ENCODE measurements at regions not wholly inside any gene's neighbourhood (a gene's known extent, or its start where the extent isn't known, plus 50 kb on each side); places are given as distances from the start of the nearest gene placed in this dataset.

DNA sequence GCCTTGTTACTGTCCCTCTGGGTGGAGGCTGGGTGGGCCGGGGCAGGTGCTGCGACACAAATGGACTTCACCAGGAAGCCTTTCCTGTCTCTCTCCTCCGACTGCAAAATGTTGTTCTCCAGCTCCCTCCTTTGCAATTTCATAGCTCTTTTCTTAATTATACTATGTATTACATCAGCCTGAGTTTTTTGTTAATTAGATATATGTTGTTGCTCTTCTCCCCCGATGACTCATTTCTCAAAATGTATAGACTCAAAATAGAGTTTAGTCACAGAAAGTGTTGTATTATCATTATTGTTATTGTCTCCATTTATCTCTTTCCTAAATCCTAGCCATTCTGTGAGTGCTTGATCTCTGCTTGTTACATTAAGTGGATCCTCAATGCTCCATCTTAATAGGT lies 122.4 kb upstream of the OSMR start:
- Histone ChIP-seq H3K9ac (ENCODE audit: low read length) (no peak overlapping the region), H3K79me2 (ENCODE audit: control insufficient read depth, insufficient read depth, low read length) (no peaks in the 10 kb centered on the region), H4K20me1 (ENCODE audit: control insufficient read depth, insufficient read depth, low read length, poor library complexity, severe bottlenecking) (no peaks in the 10 kb centered on the region), H3K36me3 (replicated peaks in 1 of 2; ENCODE audit: control extremely low read depth in 1 of 2, control insufficient read depth in 1 of 2, extremely low read depth in 1 of 2, insufficient read depth in 2 of 2, low read length in 1 of 2) (no peaks in the 10 kb centered on the region), H3K4me2 (replicated peaks; ENCODE audit: low read depth, low read length, poor library complexity, severe bottlenecking) (no peak overlapping the region), H3K27me3 (replicated peaks in 1 of 4; ENCODE audit: control extremely low read depth in 1 of 4, control insufficient read depth in 3 of 4, insufficient read depth in 4 of 4, low read length in 3 of 4) (no peaks in the 10 kb centered on the region), H3K4me1 (ENCODE audit: control insufficient read depth in 2 of 2, insufficient read depth in 2 of 2, low read length in 2 of 2) (no peaks in the 10 kb centered on the region), H2AFZ (ENCODE audit: insufficient read depth, low read depth, low read length, poor library complexity, severe bottlenecking) (no peak overlapping the region), H3K9me3 (ENCODE audit: control extremely low read depth in 1 of 3, control insufficient read depth in 2 of 3, insufficient read depth in 1 of 3, low read length in 2 of 3) (peaks cover 0 to 6% (median 0%) of the 10 kb centered on the region in 3 donors), H3K27ac (ENCODE audit: low read length in 2 of 2) (no peak overlapping the region), H3K4me3 (ENCODE audit: control extremely low read depth in 1 of 5, extremely low read depth in 1 of 5, insufficient read depth in 1 of 5, low read depth in 2 of 5, low read length in 4 of 5) (no peak overlapping the region)
- WGBS (ENCODE audit: insufficient coverage): no CpG with 5 or more reads among the region's 4 CpGs
- POLR2A ChIA-PET: no interaction called here
- intact Hi-C loops (cut with micrococcal nuclease): no loop called here
- DNase-seq (no peak), ATAC-seq (ENCODE audit: low read depth) (no peak)
- H3K27me3 Mint-ChIP-seq: peaks cover 3% of the 10 kb centered on the region
- TF ChIP-seq EZH2 (IDR thresholded peaks at IDR 0.05; ENCODE audit: borderline replicate concordance, insufficient read depth, low read depth, low read length, poor library complexity, severe bottlenecking) (no peak), CTCF (IDR thresholded peaks at IDR 0.05) (no peak)
- H3K4me1 Mint-ChIP-seq: no peaks in the 10 kb centered on the region
- H3K9me3 Mint-ChIP-seq (ENCODE audit: insufficient read depth): no peaks in the 10 kb centered on the region
- no peak overlapping the region for H3K27ac Mint-ChIP-seq
- CTCF ChIA-PET: no interaction called here
- no peak overlapping the region for H3K4me3 Mint-ChIP-seq

DNA sequence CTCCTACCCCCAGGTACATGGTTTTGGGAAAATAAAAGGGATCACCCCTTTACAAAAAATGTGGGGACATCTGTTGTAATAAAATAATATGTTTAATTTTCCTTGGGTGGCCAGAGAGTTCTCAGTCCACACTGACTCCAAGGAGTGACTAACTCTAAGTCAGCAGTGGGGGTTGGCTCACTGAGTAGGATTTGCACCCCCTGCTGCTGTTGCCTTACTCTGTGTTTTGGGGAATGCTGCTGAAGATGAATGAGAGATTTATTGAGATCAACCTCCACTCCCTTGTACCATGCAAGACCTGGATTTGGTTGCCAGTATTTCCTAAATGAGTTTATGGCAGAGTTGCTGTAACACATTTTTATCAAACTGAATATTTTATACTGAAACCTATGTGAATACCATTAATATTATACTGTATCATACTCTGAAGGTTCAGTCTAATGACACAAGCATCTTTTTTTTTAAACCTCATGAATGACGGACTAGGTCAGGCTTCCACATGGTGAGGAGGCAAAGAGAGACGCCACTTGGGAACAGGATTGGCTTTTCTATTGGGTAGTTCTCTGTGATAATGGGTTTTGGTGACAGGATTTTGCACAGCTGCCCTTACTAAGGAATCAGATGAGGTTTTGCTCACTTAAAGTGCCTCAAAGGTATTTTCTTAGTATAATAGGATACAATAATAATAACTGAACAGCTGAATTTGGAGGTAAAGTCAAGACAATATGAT lies 121.3 kb upstream of the OSMR start:
- H3K27me3 Mint-ChIP-seq: peaks cover 3% of the 10 kb centered on the region
- no peaks in the 10 kb centered on the region for H3K9me3 Mint-ChIP-seq (ENCODE audit: insufficient read depth)
- H3K79me2 ChIP-seq (ENCODE audit: control insufficient read depth, insufficient read depth, low read length): no peaks in the 10 kb centered on the region
- no peaks in the 10 kb centered on the region for H3K4me1 ChIP-seq (ENCODE audit: control insufficient read depth in 2 of 2, insufficient read depth in 2 of 2, low read length in 2 of 2)
- no peak overlapping the region for H3K27ac Mint-ChIP-seq
- no peak overlapping the region for H3K27ac ChIP-seq (ENCODE audit: low read length in 2 of 2)
- no peaks in the 10 kb centered on the region for H4K20me1 ChIP-seq (ENCODE audit: control insufficient read depth, insufficient read depth, low read length, poor library complexity, severe bottlenecking)
- H3K4me3 ChIP-seq (ENCODE audit: control extremely low read depth in 1 of 5, extremely low read depth in 1 of 5, insufficient read depth in 1 of 5, low read depth in 2 of 5, low read length in 4 of 5): no peak overlapping the region
- TF ChIP-seq CTCF (IDR thresholded peaks at IDR 0.05): no peak
- no peak for TF ChIP-seq EZH2 (IDR thresholded peaks at IDR 0.05; ENCODE audit: borderline replicate concordance, insufficient read depth, low read depth, low read length, poor library complexity, severe bottlenecking)
- H3K4me2 ChIP-seq (replicated peaks; ENCODE audit: low read depth, low read length, poor library complexity, severe bottlenecking): no peak overlapping the region
- peaks cover 0 to 6% (median 0%) of the 10 kb centered on the region in 3 donors for H3K9me3 ChIP-seq (ENCODE audit: control extremely low read depth in 1 of 3, control insufficient read depth in 2 of 3, insufficient read depth in 1 of 3, low read length in 2 of 3)
- no peak for ATAC-seq (ENCODE audit: low read depth)
- no peak overlapping the region for H3K4me3 Mint-ChIP-seq
- ChIA-PET CTCF (no interaction called here), POLR2A (no interaction called here)
- H3K9ac ChIP-seq (ENCODE audit: low read length): no peak overlapping the region
- H3K27me3 ChIP-seq (replicated peaks in 1 of 4; ENCODE audit: control extremely low read depth in 1 of 4, control insufficient read depth in 3 of 4, insufficient read depth in 4 of 4, low read length in 3 of 4): no peaks in the 10 kb centered on the region
- intact Hi-C loops (cut with micrococcal nuclease): no loop called here
- H2AFZ ChIP-seq (ENCODE audit: insufficient read depth, low read depth, low read length, poor library complexity, severe bottlenecking): no peak overlapping the region
- no peaks in the 10 kb centered on the region for H3K4me1 Mint-ChIP-seq
- no peaks in the 10 kb centered on the region for H3K36me3 ChIP-seq (replicated peaks in 1 of 2; ENCODE audit: control extremely low read depth in 1 of 2, control insufficient read depth in 1 of 2, extremely low read depth in 1 of 2, insufficient read depth in 2 of 2, low read length in 1 of 2)
- 60% methylated on average over 1 of the region's 2 CpGs for WGBS (ENCODE audit: insufficient coverage)
- DNase-seq: no peak
